ENCODE measurements at regions not wholly inside any gene's neighbourhood (a gene's known extent, or its start where the extent isn't known, plus 50 kb on each side); places are given as distances from the start of the nearest gene placed in this dataset.

- DNase-seq, result no peak
Measured at GRCh38 chr1:118339400-118340124, 154.5 kb upstream of the SPAG17 start.

DNA sequence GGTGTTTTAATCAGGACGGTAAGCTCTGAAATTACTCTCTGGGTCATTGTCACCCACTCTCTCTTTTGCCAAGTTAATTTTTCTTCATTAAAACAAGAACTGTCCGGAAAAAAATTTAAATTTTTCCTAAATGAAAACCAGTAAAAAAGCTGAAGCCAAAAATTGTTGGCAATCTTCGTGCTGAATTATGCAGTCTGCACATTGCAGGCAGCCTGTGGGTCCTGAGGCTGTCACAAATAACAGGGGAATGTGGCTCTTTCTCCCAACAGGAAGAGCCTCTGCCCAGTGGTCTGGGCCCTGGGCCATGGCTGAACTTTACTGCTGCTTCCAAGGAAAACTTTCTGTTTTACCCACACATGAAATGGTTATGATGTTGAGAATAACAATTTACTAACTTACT lies 153.9 kb upstream of the SPAG17 start:
- DNase-seq, result no peak

DNA sequence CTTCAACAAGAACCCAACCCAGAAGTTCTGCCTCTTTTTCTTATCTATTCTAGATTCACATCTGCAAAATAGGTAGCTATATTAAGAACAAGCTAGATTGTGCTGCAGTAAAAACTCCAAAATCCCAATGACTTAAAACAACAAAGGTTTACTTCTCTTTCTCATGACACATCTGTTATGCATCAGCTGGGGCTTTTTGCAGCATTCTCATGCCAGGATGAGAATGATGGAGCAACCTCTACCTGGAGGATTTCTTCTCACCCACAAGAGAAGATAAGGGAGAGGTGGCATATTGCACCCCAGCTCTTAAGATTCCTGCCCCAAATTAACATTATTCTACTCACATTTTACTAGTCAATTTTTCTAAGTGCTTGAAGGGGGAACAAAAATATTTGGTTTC lies 152.3 kb upstream of the SPAG17 start:
- DNase-seq, result no peak

DNA sequence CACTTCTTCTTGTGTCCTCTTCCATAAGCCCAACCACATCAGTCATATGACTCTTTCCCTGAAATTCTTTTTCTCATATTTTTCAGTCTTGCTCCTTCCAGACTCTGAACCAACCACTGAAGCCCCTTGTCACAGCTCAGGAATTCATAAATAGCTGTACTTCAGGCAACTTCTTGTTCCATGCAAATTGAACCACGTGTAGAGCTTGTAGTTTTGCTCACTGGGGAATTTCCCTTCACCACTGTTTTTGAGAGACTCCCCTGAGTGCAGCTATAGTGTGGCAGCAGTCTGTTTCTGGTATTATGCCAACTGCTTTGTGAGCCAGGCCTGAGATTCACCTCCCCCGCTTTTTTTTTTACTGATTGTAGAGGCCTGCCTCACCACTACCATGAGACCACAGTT lies 150.3 kb upstream of the SPAG17 start:
- DNase-seq, result peak; percentile 6

DNA sequence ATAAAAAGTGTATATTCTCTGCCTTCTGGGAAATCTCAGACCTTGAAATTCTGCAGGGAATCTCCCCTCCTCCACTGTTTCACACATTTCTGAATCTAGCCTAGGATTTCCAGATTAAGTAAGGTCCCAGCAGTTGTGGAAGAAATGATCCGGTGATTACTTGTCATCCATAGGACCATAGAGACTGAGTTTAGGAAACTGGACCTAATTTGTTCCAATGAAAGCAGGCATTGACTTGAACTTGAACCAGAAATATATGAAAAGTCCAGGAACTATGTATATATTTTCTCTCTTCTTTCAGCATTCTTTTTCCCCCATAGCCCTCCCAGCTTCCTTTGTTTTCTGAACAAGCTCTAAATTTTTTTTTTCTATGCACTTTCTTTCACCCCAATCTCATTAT lies 149.5 kb upstream of the SPAG17 start:
- no peak for DNase-seq

DNA sequence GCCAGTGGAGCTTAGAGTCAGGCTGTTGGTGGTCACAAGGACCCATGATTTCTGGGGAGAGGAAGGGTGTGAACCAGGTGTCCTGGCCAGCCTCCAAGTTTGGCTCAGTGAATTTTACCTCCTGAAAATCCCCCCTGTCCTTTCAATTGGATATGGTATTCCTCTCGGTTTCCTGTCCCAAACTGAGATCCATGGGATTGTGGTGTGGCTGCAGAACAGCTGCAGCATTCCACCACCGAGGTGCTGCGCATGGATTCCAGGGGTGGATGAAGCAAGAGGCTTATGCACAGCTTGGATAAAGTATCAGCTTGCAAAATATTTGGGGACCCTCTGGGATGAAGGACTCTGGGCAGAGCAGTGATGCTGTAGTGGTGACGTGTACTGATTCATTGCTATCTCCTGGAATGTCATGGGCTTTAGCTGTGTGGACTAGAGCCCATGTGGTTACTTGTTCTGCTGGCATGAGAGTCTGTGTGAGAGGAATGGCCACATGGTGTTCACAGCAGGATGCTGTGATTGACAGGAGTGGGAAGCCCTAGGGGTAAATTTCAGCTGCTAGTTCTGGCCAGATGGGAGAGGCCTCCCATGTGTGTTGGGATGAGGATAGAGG lies 148.7 kb upstream of the SPAG17 start:
- peak; percentile 18 for DNase-seq

DNA sequence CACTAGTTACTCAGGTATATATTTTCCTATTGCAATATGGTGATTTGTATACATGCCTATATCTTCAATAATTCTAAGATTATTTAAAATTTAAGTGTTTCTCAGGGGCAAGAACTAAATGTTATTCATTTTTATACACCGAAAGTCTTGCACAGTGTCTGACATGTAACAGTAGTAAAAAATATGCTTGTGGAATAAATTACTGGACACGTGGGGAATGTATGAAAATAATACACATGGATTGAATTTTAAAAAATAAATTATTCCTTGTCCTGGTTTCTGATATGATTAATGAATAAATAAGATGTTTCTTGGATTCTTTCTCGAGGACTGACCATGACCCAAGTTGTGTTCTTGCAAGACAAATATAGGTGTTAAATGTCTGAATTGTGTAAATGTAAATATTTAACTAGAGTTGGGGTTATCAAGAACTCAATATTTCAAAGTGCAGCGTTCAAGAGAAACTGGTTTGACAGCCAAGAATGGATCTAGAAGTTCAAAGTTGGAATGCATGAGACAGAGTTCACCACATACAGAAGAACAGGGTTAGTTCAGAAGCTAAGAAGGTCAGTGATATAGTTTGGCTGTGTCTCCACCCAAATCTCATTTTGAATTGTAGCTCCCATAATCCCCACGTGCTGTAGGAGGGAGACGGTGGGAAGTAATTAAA lies 142.1 kb upstream of the SPAG17 start:
- DNase-seq, result no peak

- no peak for DNase-seq
Measured at GRCh38 chr1:118325550-118326225, 140.7 kb upstream of the SPAG17 start.

GRCh38 chr1:118323246-118323645 lies 138.2 kb upstream of the SPAG17 start:
- DNase-seq, result no peak

- DNase-seq, result no peak
Measured at GRCh38 chr1:118322331-118322730, 137.3 kb upstream of the SPAG17 start.

GRCh38 chr1:118321840-118322239 lies 136.8 kb upstream of the SPAG17 start:
- no peak for DNase-seq

- no peak for DNase-seq
Measured at GRCh38 chr1:118317842-118318614, 133.0 kb upstream of the SPAG17 start.

DNA sequence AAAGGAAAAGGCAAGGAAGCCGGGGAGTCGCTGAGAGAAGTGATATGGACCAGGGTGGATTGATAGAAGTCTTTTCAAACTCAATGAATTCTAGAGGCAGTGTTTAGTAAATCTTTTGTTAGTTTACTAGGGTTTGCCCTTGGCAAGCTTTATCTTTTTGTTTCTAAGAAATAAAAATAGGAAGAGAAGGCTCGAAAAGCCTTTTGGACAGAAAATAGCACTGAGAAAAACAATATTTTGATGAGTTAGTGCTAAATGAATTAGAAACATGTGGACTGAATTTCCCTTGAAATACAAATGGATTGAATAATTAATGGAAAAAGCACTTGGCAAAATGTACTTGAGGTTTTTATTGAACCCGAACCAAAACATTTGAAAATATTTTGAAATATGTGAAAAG lies 121.8 kb upstream of the SPAG17 start:
- DNase-seq, result no peak

GRCh38 chr1:118304722-118305359 lies 119.8 kb upstream of the SPAG17 start:
- no peak for DNase-seq

- no peak for DNase-seq
Measured at GRCh38 chr1:118303534-118303933, 118.5 kb upstream of the SPAG17 start.

GRCh38 chr1:118303064-118303463 lies 118.0 kb upstream of the SPAG17 start:
- no peak for DNase-seq

- DNase-seq, result no peak
Measured at GRCh38 chr1:118302145-118302544, 117.1 kb upstream of the SPAG17 start.

GRCh38 chr1:118300808-118301207 lies 115.8 kb upstream of the SPAG17 start:
- no peak for DNase-seq

DNA sequence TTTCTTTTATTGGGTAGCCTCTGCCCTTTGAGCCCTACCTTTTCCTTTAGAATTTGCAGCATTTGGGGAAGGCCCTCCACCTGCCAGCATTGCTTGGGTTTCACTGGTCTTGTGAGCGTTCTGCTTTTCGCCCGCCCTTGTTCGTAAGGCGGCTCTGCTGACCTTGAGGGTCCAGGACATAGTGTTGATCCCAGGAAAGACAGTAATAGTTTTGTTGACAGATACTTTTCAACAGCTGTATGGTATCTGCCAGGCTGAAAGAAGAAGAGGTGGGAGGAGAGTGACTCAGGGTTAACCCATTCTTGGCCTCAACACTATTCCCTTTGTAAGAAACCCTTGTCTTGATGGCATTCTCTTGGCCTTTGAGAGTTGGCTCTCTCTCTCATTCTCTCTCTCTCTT lies 113.4 kb upstream of the SPAG17 start:
- no peak for DNase-seq

GRCh38 chr1:118297521-118297920 lies 112.5 kb upstream of the SPAG17 start:
- no peak for DNase-seq

DNA sequence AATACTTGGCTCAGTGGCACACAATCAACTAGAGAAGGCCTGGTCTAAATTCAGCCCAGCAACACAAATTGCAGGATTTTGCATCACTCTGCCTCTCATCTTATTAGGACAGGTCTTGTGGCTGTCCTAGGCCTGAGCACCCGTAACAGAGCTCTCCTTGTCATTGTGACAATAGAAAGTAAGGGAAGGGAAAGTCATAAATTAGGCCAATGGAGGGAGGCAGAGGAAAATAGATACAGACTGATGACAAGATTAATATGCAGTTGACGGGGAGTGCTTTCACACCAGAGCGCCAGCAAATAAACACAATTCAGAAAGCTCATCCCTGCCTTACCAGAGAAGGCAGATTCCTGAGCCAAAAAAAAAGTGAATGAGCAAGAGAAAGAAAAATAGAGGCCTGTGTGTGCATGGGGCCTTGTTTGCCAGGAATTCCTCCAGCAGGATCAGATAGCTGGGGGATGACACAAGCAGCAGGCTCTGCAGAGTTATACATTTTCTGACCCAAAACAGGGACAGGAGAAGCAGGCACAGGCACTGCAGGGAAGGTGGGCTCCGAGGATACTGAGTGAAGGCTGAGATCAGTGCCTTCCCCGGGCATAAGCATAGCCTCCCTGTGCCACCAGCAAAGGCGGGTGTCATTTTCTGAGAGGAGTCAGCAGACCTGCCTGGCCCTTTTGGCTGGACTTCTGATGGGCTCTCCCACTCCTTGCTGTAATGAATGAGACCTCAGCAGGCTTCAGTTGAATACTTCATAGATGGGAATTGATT lies 110.0 kb upstream of the SPAG17 start:
- DNase-seq, result no peak

GRCh38 chr1:118291661-118292060 lies 106.6 kb upstream of the SPAG17 start:
- DNase-seq, result no peak

Data from NCI-H146 (cell line).